WTC11 (cell line): ENCODE measurements at regions not wholly inside any gene's neighbourhood (a gene's known extent, or its start where the extent isn't known, plus 50 kb on each side); places are given as distances from the start of the nearest gene placed in this dataset.

Experiments used
- IRF2 ChIP-seq: sonication (generic); formaldehyde crosslinking; IDR thresholded peaks from 2 replicates; pipeline ENCODE4 v1.8.0; 2022; ENCODE audit warnings: low read depth, missing genetic modification reagents, borderline replicate concordance
- NFE2L1 ChIP-seq: sonication (generic); formaldehyde crosslinking; IDR thresholded peaks from 2 replicates; pipeline ENCODE4 v1.8.1; 2023; ENCODE audit warnings: missing genetic modification reagents
- RORB ChIP-seq: fragments of 250-450 bp; sonication (Bioruptor Pico); IDR thresholded peaks from 2 replicates; pipeline ENCODE4 v1.9.0; 2021; ENCODE audit warnings: mild to moderate bottlenecking
- SP1 ChIP-seq: sonication (generic); formaldehyde crosslinking; conservative IDR thresholded peaks from 2 replicates; pipeline ENCODE4 v1.8.1; 2022; ENCODE audit warnings: missing genetic modification reagents
- TCF7 ChIP-seq: sonication (generic); formaldehyde crosslinking; IDR thresholded peaks from 2 replicates; pipeline ENCODE4 v1.8.0; 2022; ENCODE audit warnings: mild to moderate bottlenecking, low read depth, missing genetic modification reagents, moderate library complexity
- ZNF138 ChIP-seq: sonication (generic); formaldehyde crosslinking; conservative IDR thresholded peaks from 2 replicates; pipeline ENCODE4 v1.8.1; 2022; ENCODE audit warnings: mild to moderate bottlenecking, moderate library complexity, missing genetic modification reagents
- ZNF423 ChIP-seq: fragments of 250-450 bp; sonication (Bioruptor Pico); IDR thresholded peaks from 2 replicates; pipeline ENCODE4 v2.1.2; 2022; ENCODE audit warnings: mild to moderate bottlenecking, moderate library complexity
- TF ChIP-seq, protein P1 (sequence below): fragments of 200-600 bp; IDR thresholded peaks from 2 replicates; pipeline ENCODE4 v1.8.0; 2022; ENCODE audit warnings: antibody characterized with exemption
- TF ChIP-seq, protein P2 (sequence below): fragments of 250-450 bp; sonication (Bioruptor Pico); IDR thresholded peaks from 2 replicates; pipeline ENCODE4 v2.1.2; 2022; ENCODE audit warnings: mild to moderate bottlenecking, moderate library complexity
- TF ChIP-seq, protein P3 (sequence below): sonication (generic); formaldehyde crosslinking; conservative IDR thresholded peaks from 2 replicates; pipeline ENCODE4 v1.8.1; 2022; ENCODE audit warnings: mild to moderate bottlenecking, missing genetic modification reagents
- TF ChIP-seq, protein P4 (sequence below): sonication (generic); formaldehyde crosslinking; IDR thresholded peaks from 2 replicates; pipeline ENCODE4 v1.8.1; 2022; ENCODE audit warnings: low read depth, missing genetic modification reagents, borderline replicate concordance
- TF ChIP-seq, protein P5 (sequence below): sonication (generic); formaldehyde crosslinking; IDR thresholded peaks from 2 replicates; pipeline ENCODE4 v1.8.0; 2022; ENCODE audit warnings: mild to moderate bottlenecking, missing genetic modification reagents

- TF ChIP-seq, protein P1, sequence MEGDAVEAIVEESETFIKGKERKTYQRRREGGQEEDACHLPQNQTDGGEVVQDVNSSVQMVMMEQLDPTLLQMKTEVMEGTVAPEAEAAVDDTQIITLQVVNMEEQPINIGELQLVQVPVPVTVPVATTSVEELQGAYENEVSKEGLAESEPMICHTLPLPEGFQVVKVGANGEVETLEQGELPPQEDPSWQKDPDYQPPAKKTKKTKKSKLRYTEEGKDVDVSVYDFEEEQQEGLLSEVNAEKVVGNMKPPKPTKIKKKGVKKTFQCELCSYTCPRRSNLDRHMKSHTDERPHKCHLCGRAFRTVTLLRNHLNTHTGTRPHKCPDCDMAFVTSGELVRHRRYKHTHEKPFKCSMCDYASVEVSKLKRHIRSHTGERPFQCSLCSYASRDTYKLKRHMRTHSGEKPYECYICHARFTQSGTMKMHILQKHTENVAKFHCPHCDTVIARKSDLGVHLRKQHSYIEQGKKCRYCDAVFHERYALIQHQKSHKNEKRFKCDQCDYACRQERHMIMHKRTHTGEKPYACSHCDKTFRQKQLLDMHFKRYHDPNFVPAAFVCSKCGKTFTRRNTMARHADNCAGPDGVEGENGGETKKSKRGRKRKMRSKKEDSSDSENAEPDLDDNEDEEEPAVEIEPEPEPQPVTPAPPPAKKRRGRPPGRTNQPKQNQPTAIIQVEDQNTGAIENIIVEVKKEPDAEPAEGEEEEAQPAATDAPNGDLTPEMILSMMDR: no peak
- TF ChIP-seq, protein P2, sequence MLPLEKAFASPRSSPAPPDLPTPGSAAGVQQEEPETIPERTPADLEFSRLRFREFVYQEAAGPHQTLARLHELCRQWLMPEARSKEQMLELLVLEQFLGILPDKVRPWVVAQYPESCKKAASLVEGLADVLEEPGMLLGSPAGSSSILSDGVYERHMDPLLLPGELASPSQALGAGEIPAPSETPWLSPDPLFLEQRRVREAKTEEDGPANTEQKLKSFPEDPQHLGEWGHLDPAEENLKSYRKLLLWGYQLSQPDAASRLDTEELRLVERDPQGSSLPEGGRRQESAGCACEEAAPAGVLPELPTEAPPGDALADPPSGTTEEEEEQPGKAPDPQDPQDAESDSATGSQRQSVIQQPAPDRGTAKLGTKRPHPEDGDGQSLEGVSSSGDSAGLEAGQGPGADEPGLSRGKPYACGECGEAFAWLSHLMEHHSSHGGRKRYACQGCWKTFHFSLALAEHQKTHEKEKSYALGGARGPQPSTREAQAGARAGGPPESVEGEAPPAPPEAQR (CRISPR knock-in tag): no peak
- TF ChIP-seq IRF2: no peak
- TF ChIP-seq, protein P3, sequence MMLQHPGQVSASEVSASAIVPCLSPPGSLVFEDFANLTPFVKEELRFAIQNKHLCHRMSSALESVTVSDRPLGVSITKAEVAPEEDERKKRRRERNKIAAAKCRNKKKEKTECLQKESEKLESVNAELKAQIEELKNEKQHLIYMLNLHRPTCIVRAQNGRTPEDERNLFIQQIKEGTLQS (CRISPR knock-in tag): no peak
- no peak for TF ChIP-seq ZNF423 (CRISPR knock-in tag)
- TF ChIP-seq NFE2L1 (CRISPR knock-in tag): no peak
- TF ChIP-seq, protein P4, sequence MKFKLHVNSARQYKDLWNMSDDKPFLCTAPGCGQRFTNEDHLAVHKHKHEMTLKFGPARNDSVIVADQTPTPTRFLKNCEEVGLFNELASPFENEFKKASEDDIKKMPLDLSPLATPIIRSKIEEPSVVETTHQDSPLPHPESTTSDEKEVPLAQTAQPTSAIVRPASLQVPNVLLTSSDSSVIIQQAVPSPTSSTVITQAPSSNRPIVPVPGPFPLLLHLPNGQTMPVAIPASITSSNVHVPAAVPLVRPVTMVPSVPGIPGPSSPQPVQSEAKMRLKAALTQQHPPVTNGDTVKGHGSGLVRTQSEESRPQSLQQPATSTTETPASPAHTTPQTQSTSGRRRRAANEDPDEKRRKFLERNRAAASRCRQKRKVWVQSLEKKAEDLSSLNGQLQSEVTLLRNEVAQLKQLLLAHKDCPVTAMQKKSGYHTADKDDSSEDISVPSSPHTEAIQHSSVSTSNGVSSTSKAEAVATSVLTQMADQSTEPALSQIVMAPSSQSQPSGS: no peak
- TF ChIP-seq, protein P5, sequence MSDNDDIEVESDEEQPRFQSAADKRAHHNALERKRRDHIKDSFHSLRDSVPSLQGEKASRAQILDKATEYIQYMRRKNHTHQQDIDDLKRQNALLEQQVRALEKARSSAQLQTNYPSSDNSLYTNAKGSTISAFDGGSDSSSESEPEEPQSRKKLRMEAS (CRISPR knock-in tag): no peak
- no peak for TF ChIP-seq SP1 (CRISPR knock-in tag)
- no peak for TF ChIP-seq TCF7 (CRISPR knock-in tag)
- TF ChIP-seq RORB (CRISPR knock-in tag): no peak
- TF ChIP-seq ZNF138: no peak
Observed at GRCh38 chr1:95951371-95952102, 717.5 kb downstream of the RWDD3 start.
